GM21528 (cell line): ENCODE measurements at regions not wholly inside any gene's neighbourhood (a gene's known extent, or its start where the extent isn't known, plus 50 kb on each side); places are given as distances from the start of the nearest gene placed in this dataset.

Experiments used
- ATAC-seq: cut with Tn5 transposase; IDR thresholded peaks from one replicate; pipeline ENCODE4 v1.9.1; 2021; ENCODE audit warnings: mild to moderate bottlenecking, moderate library complexity; ENCODE audit not compliant: unreplicated experiment, low FRiP score

- no peak for ATAC-seq
These were observed 140.6 kb upstream of the RBMY1B start for GRCh38 chrY:21370494-21370893.

GRCh38 chrY:21394116-21394515 lies 117.0 kb upstream of the RBMY1B start:
- peak; percentile 66 for ATAC-seq

GRCh38 chrY:21422221-21422620 lies 88.9 kb upstream of the RBMY1B start:
- no peak for ATAC-seq

GRCh38 chrY:21440536-21440935 lies 70.6 kb upstream of the RBMY1B start:
- ATAC-seq, result no peak

- ATAC-seq, result no peak
These were observed 57.5 kb upstream of the RBMY1B start for GRCh38 chrY:21453644-21454043.

GRCh38 chrY:21454133-21454532 lies 57.0 kb upstream of the RBMY1B start:
- ATAC-seq, result no peak

- no peak for ATAC-seq
These were observed 51.5 kb upstream of the RBMY1B start for GRCh38 chrY:21459648-21460047.
